Fibroblast of mammary gland (primary cell): ENCODE measurements at regions not wholly inside any gene's neighbourhood (a gene's known extent, or its start where the extent isn't known, plus 50 kb on each side); places are given as distances from the start of the nearest gene placed in this dataset.

Source experiments
- DNase-seq: peaks from one replicate; pipeline ENCODE4 v3.0.0-alpha.2; 2010; ENCODE audit warnings: low read depth
- H3K4me3 ChIP-seq: 2 replicates; pipeline ENCODE4 v1.5.1; 2011; ENCODE audit warnings: low read depth, mild to moderate bottlenecking, low read length, moderate library complexity; ENCODE audit not compliant: control insufficient read depth
- TF ChIP-seq, protein P1 (sequence below): conservative IDR thresholded peaks from 2 replicates; pipeline ENCODE4 v1.5.1; 2011; ENCODE audit warnings: low read depth, low read length, inconsistent platforms; ENCODE audit not compliant: control insufficient read depth, insufficient read depth

DNA sequence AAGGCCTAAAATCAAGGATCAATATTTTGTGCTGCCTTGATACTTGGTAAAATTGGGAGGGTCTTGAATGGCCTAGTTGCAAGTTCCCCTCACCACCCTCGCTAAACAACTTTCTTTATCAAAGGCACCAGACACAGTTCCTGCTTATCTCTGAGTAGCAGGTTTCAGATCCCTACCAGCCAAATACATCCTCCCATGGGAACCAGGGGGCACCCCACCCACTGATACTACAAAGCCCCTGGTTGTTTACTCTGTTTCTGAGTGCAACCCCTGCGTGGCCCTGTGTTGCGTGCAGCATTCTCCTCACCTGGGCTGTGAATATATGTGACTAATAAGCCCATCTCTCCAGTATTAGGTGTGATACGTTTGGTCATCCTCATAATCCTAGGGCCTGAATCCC lies 314.9 kb downstream of the DRD1 start:
- no peak overlapping the region for H3K4me3 ChIP-seq
- TF ChIP-seq, protein P1, sequence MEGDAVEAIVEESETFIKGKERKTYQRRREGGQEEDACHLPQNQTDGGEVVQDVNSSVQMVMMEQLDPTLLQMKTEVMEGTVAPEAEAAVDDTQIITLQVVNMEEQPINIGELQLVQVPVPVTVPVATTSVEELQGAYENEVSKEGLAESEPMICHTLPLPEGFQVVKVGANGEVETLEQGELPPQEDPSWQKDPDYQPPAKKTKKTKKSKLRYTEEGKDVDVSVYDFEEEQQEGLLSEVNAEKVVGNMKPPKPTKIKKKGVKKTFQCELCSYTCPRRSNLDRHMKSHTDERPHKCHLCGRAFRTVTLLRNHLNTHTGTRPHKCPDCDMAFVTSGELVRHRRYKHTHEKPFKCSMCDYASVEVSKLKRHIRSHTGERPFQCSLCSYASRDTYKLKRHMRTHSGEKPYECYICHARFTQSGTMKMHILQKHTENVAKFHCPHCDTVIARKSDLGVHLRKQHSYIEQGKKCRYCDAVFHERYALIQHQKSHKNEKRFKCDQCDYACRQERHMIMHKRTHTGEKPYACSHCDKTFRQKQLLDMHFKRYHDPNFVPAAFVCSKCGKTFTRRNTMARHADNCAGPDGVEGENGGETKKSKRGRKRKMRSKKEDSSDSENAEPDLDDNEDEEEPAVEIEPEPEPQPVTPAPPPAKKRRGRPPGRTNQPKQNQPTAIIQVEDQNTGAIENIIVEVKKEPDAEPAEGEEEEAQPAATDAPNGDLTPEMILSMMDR = no peak
- DNase-seq = no peak

DNA sequence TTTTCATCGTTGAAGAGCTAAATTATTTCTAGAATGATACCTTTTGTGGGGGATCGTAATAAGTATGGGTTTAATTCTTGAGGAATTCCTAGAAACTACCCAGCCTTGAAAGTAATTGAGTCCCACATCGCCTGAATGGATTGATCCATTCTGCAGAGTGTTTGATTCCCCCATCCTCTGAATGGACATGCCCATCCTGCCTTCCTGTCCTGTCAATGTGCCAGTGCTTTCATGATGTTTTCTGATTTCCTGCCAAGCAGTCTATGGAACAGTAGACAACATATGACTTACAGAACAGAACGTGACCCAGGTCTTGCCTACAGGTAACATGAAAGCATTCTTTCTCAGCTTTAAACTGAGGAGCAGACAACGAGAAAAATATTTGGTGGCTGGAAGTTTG lies 319.2 kb downstream of the DRD1 start:
- no peak for DNase-seq
- no peak overlapping the region for H3K4me3 ChIP-seq
- TF ChIP-seq, protein P1 = no peak

DNA sequence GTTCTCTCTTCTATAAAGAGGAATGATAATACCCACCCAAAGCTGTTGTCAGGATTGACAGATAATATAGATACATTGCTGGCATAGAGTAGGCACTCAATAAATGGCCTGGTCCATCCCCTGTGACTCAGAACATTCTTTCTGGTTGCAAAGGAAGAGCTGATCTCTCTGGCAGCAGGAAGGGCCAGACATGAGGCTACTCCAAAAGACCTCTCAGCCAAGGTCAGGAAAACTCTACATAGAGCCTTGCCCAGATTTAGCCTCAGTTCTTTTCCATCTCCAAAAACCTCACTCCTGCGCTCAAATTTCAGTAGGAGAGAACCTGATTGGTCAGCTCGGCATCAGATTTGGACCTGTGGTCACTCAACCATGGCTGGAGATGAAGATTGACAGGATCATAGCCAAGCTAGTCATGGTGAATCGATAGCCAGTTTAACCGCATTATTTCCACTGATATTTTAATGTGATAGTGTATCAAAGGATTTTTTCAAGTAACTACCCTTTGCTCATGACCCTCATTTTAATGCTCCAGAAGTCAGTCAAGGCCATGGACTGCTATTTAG lies 319.6 kb downstream of the DRD1 start:
- no peak overlapping the region for H3K4me3 ChIP-seq
- no peak for DNase-seq
- TF ChIP-seq, protein P1 = no peak

DNA sequence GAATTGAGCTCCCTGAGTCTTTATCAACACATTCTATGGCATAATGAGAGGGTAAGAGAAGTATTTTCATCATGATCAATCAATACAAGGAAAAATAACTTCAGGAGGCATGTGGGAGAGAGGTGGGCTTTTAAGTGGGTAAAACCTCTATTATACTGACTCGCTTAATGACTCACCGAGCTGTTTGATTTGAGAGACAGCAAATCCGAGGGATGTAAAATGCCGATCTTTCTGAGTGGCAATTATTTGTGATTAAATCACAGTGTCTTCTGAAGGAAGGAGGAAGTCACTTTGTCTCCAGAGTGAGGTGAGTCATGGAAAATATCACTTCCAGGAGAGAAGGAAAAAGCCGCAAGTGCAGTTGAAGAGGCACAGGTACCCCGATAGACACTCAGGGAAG lies 320.4 kb downstream of the DRD1 start:
- DNase-seq = no peak

DNA sequence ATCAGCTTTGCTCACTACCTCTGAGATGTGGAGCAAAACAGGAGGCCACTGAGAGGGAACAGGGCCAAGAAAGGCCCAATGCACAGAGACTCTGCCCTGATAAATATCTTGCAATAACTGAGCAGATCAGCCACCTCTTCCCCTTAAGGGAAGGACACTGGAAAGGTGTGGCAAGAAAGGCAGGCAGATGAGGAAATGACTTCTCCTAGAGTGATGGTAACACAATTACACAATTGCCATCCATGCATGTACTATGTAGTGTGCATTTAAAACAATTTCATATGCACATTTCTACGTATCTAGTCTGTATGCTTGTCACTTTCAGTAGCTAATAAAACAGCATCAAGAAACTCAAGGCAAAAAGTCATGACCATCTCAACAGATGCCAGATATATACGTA lies 322.5 kb downstream of the DRD1 start:
- TF ChIP-seq, protein P1 = no peak

More for the DNA sequence above, 320.4 kb downstream of the DRD1 start:
- TF ChIP-seq, protein P1 = no peak
- H3K4me3 ChIP-seq = no peak overlapping the region

DNA sequence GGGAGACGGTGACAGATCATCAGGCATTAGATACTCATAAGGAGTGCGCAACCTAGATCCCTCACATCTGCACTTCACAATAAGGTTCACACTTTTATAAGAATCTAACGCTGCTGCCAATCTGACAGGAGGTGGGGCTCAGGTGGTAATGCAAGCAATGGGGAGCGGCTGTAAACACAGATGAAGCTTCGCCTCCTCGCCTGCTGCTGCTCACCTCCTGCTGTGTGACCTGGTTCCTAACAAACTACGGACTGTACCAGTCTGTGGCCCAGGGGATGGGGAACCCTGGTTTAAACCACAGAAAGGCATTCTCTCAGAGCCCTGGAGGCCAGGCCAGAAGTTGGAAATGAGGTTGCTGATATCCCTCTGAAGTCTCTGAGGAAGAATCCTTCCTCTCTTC lies 323.6 kb downstream of the DRD1 start:
- H3K4me3 ChIP-seq = no peak overlapping the region
- TF ChIP-seq, protein P1 = no peak
- no peak for DNase-seq

More for the DNA sequence above, 322.5 kb downstream of the DRD1 start:
- H3K4me3 ChIP-seq = no peak overlapping the region
- DNase-seq = no peak

DNA sequence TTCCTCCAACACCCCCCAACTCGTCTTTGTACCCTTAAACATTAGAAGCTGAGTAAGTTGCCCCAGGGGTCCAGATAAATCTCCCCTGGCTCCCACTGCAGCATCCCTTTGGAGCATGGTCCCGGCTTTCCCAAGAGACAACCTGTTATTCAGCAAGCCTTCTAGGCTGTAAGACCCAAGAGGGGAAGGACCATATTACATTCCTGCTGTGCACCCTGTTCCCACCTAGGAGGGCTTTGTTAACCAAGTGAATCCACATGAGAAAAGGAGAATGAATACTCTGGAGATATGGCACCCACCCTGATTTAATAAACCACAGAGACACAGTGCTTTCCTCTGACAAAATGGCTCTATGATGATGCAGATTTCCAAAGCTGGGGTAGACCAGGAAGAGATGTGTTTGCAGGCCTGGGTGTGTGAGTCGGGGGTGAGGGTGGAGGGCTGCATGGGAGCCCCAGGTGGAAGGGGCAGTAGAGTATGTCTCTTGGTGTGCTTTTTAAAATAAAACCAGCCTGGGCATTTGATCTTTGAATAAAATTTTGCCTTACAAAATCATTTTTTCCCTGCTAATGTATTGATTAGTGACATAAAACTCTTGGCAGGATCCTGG lies 325.2 kb downstream of the DRD1 start:
- DNase-seq = no peak
- TF ChIP-seq, protein P1 = no peak
- H3K4me3 ChIP-seq = no peak overlapping the region
